HG02981 (cell line): ENCODE measurements at regions not wholly inside any gene's neighbourhood (a gene's known extent, or its start where the extent isn't known, plus 50 kb on each side); places are given as distances from the start of the nearest gene placed in this dataset.

ENCODE experiments used
- ATAC-seq: cut with Tn5 transposase; IDR thresholded peaks from one replicate; pipeline ENCODE4 v1.9.1; 2021; ENCODE audit warnings: mild to moderate bottlenecking, moderate library complexity; ENCODE audit not compliant: unreplicated experiment

GRCh38 chr7:50209461-50210135 lies 94.9 kb upstream of the IKZF1 start:
- ATAC-seq, result no peak

GRCh38 chr7:50208378-50208982 lies 96.0 kb upstream of the IKZF1 start:
- no peak for ATAC-seq

- ATAC-seq, result no peak
Measured at GRCh38 chr7:50207686-50208255, 96.7 kb upstream of the IKZF1 start.

- no peak for ATAC-seq
Measured at GRCh38 chr7:50207251-50207564, 97.3 kb upstream of the IKZF1 start.

- no peak for ATAC-seq
Measured at GRCh38 chr7:50206453-50207250, 97.9 kb upstream of the IKZF1 start.

GRCh38 chr7:50205011-50205410 lies 99.5 kb upstream of the IKZF1 start:
- no peak for ATAC-seq

GRCh38 chr7:50204581-50204980 lies 99.9 kb upstream of the IKZF1 start:
- no peak for ATAC-seq

- ATAC-seq, result no peak
Measured at GRCh38 chr7:50203521-50203920, 101.0 kb upstream of the IKZF1 start.

GRCh38 chr7:50202052-50202555 lies 102.4 kb upstream of the IKZF1 start:
- ATAC-seq, result no peak

GRCh38 chr7:50199824-50200223 lies 104.7 kb upstream of the IKZF1 start:
- no peak for ATAC-seq

- peak; percentile 65 for ATAC-seq
Measured at GRCh38 chr7:50197549-50197948, 104.5 kb upstream of the ZPBP start.

- ATAC-seq, result no peak
Measured at GRCh38 chr7:50196719-50197118, 103.7 kb upstream of the ZPBP start.

GRCh38 chr7:50190776-50191175 lies 97.7 kb upstream of the ZPBP start:
- no peak for ATAC-seq

- no peak for ATAC-seq
Measured at GRCh38 chr7:50189371-50189770, 96.3 kb upstream of the ZPBP start.

GRCh38 chr7:50185951-50186682 lies 93.1 kb upstream of the ZPBP start:
- no peak for ATAC-seq

GRCh38 chr7:50185208-50185607 lies 92.2 kb upstream of the ZPBP start:
- ATAC-seq, result no peak

GRCh38 chr7:50184271-50184990 lies 91.4 kb upstream of the ZPBP start:
- no peak for ATAC-seq

- ATAC-seq, result no peak
Measured at GRCh38 chr7:50182759-50183158, 89.7 kb upstream of the ZPBP start.

- ATAC-seq, result no peak
Measured at GRCh38 chr7:50181081-50181480, 88.0 kb upstream of the ZPBP start.

- no peak for ATAC-seq
Measured at GRCh38 chr7:50178166-50178565, 85.1 kb upstream of the ZPBP start.
